Activated CD8-positive, alpha-beta memory T cell treated with anti-CD3 and anti-CD28 coated beads, Interleukin-2, amount 50 U/mL, for 48 hours (primary cell): ENCODE measurements at regions not wholly inside any gene's neighbourhood (a gene's known extent, or its start where the extent isn't known, plus 50 kb on each side); places are given as distances from the start of the nearest gene placed in this dataset.
"Not testable (repeated sequence)": the region's sequence is repeated elsewhere in the genome, so short reads cannot be mapped to it uniquely, and the experiment has no call there.

Source experiments
- DNase-seq: peaks from one replicate; pipeline ENCODE4 v3.0.0-alpha.2; 2020

- DNase-seq: no peak
Observed at GRCh38 chr13:111656439-111656838, 336.0 kb downstream of the TEX29 start.

GRCh38 chr13:111657013-111657412, 336.6 kb downstream of the TEX29 start:
- no peak for DNase-seq

GRCh38 chr13:111658145-111659100, 338.0 kb downstream of the TEX29 start:
- DNase-seq: no peak

GRCh38 chr13:111659219-111659775, 338.9 kb downstream of the TEX29 start:
- no peak for DNase-seq

GRCh38 chr13:111659842-111660241, 339.4 kb downstream of the TEX29 start:
- DNase-seq: no peak

- no peak for DNase-seq
Observed at GRCh38 chr13:111661052-111661451, 340.6 kb downstream of the TEX29 start.

- no peak for DNase-seq
Observed at GRCh38 chr13:111661776-111662175, 341.3 kb downstream of the TEX29 start.

GRCh38 chr13:111662451-111662850, 342.0 kb downstream of the TEX29 start:
- no peak for DNase-seq

GRCh38 chr13:111662895-111663294, 342.5 kb downstream of the TEX29 start:
- DNase-seq: no peak

- DNase-seq: no peak
Observed at GRCh38 chr13:111663505-111663904, 343.1 kb downstream of the TEX29 start.

GRCh38 chr13:111663953-111664421, 343.5 kb downstream of the TEX29 start:
- no peak for DNase-seq

GRCh38 chr13:111664696-111665095, 344.3 kb downstream of the TEX29 start:
- no peak for DNase-seq

- no peak for DNase-seq
Observed at GRCh38 chr13:111665691-111666095, 345.3 kb downstream of the TEX29 start.

- no peak for DNase-seq
Observed at GRCh38 chr13:111666164-111666776, 345.8 kb downstream of the TEX29 start.

- DNase-seq: no peak
Observed at GRCh38 chr13:111667757-111668156, 347.3 kb downstream of the TEX29 start.

GRCh38 chr13:111668451-111668850, 348.0 kb downstream of the TEX29 start:
- DNase-seq: no peak

- not testable (repeated sequence) for DNase-seq
Observed at GRCh38 chr13:111672198-111672597, 351.8 kb downstream of the TEX29 start.

GRCh38 chr13:111678120-111678882, 357.9 kb downstream of the TEX29 start:
- not testable (repeated sequence) for DNase-seq

GRCh38 chr13:111679645-111680044, 359.2 kb downstream of the TEX29 start:
- DNase-seq: not testable (repeated sequence)

- DNase-seq: not testable (repeated sequence)
Observed at GRCh38 chr13:111680100-111680499, 359.7 kb downstream of the TEX29 start.

GRCh38 chr13:111692028-111692427, 371.6 kb downstream of the TEX29 start:
- DNase-seq: not testable (repeated sequence)

- DNase-seq: not testable (repeated sequence)
Observed at GRCh38 chr13:111696121-111696520, 370.8 kb upstream of the SOX1 start.

- DNase-seq: not testable (repeated sequence)
Observed at GRCh38 chr13:111702059-111702458, 364.9 kb upstream of the SOX1 start.
